ENCODE measurements at regions not wholly inside any gene's neighbourhood (a gene's known extent, or its start where the extent isn't known, plus 50 kb on each side); places are given as distances from the start of the nearest gene placed in this dataset.

- TF ChIP-seq MYC (IDR thresholded peaks at IDR 0.05; ENCODE audit: low read depth, low read length) (no peak), CTCF (IDR thresholded peaks at IDR 0.05; ENCODE audit: low read depth, low read length) (no peak), POLR2A (IDR thresholded peaks at IDR 0.05; ENCODE audit: extremely low read depth, insufficient read length) (no peak), MAX (IDR thresholded peaks at IDR 0.05; ENCODE audit: low read depth, low read length) (no peak)
- no peak overlapping the region for H3K4me3 ChIP-seq (ENCODE audit: low read depth, low read length)
- DNase-seq (ENCODE audit: low read depth), result no peak
Measured at GRCh38 chr13:68850160-68850559, 1257.5 kb upstream of the ATXN8OS start.

- DNase-seq (ENCODE audit: low read depth), result no peak
- no peak overlapping the region for H3K4me3 ChIP-seq (ENCODE audit: low read depth, low read length)
- TF ChIP-seq POLR2A (IDR thresholded peaks at IDR 0.05; ENCODE audit: extremely low read depth, insufficient read length) (no peak), MYC (IDR thresholded peaks at IDR 0.05; ENCODE audit: low read depth, low read length) (no peak), MAX (IDR thresholded peaks at IDR 0.05; ENCODE audit: low read depth, low read length) (no peak), CTCF (IDR thresholded peaks at IDR 0.05; ENCODE audit: low read depth, low read length) (no peak)
Measured at GRCh38 chr13:68846663-68847062, 1261.0 kb upstream of the ATXN8OS start.

GRCh38 chr13:68834375-68834774 is 1273.3 kb upstream of the ATXN8OS start:
- no peak overlapping the region for H3K4me3 ChIP-seq (ENCODE audit: low read depth, low read length)
- TF ChIP-seq POLR2A (IDR thresholded peaks at IDR 0.05; ENCODE audit: extremely low read depth, insufficient read length), result no peak
- TF ChIP-seq CTCF (IDR thresholded peaks at IDR 0.05; ENCODE audit: low read depth, low read length), result no peak
- TF ChIP-seq MAX (IDR thresholded peaks at IDR 0.05; ENCODE audit: low read depth, low read length), result no peak
- DNase-seq (ENCODE audit: low read depth), result no peak

- TF ChIP-seq CTCF (IDR thresholded peaks at IDR 0.05; ENCODE audit: low read depth, low read length), result no peak
- no peak for TF ChIP-seq MYC (IDR thresholded peaks at IDR 0.05; ENCODE audit: low read depth, low read length)
- TF ChIP-seq POLR2A (IDR thresholded peaks at IDR 0.05; ENCODE audit: extremely low read depth, insufficient read length), result no peak
- no peak for TF ChIP-seq MAX (IDR thresholded peaks at IDR 0.05; ENCODE audit: low read depth, low read length)
- no peak for DNase-seq (ENCODE audit: low read depth)
- no peak overlapping the region for H3K4me3 ChIP-seq (ENCODE audit: low read depth, low read length)
Measured at GRCh38 chr13:68816715-68817114, 1290.9 kb upstream of the ATXN8OS start.

- TF ChIP-seq POLR2A (IDR thresholded peaks at IDR 0.05; ENCODE audit: extremely low read depth, insufficient read length) (no peak), MYC (IDR thresholded peaks at IDR 0.05; ENCODE audit: low read depth, low read length) (no peak), CTCF (IDR thresholded peaks at IDR 0.05; ENCODE audit: low read depth, low read length) (no peak), MAX (IDR thresholded peaks at IDR 0.05; ENCODE audit: low read depth, low read length) (no peak)
- no peak overlapping the region for H3K4me3 ChIP-seq (ENCODE audit: low read depth, low read length)
- no peak for DNase-seq (ENCODE audit: low read depth)
Measured at GRCh38 chr13:68813180-68813796, 1294.3 kb upstream of the ATXN8OS start.
